K562 (cell line): ENCODE measurements at regions not wholly inside any gene's neighbourhood (a gene's known extent, or its start where the extent isn't known, plus 50 kb on each side); places are given as distances from the start of the nearest gene placed in this dataset.

Source experiments
- ATAC-seq: fragments of 200-7000 bp; cut with Tn5 transposase; 3 replicates; pipeline ENCODE4 v1.9.1; 2020; ENCODE audit warnings: moderate library complexity
- BruUV-seq: library from RNA; stranded (reverse); fragments of 400-500 nt; replicated peaks from 2 replicates; lab custom pipeline; 2021; lab: Mats Ljungman, UMichigan
- CTCF ChIA-PET: fragments of 300-600 bp; formaldehyde crosslinking; extraction: SDS; loops from one replicate; lab custom pipeline; 2021; ENCODE audit warnings: low intra/inter-chr PET ratio; lab: Yijun Ruan, JAX
- POLR2A ChIA-PET: fragments of 300-600, 350-650 bp; sonication (Branson Sonifier 250); formaldehyde crosslinking; extraction: SDS; loops from one replicate; lab custom pipeline; 2021; ENCODE audit warnings: antibody characterized with exemption, inconsistent platforms; lab: Yijun Ruan, JAX
- DNase-seq, 4 experiments: peaks; one replicate each; pipeline versions ENCODE4 v3.0.0 to v3.0.0-alpha.2; 2011 to 2018; ENCODE audit warnings: low spot score in 3 of 4, mixed read lengths in 3 of 4; ENCODE audit errors: extremely low read depth in 1 of 4
- FAIRE-seq: peaks from 2 replicates; lab custom pipeline; 2011; peaks lifted over from hg19 to GRCh38; lab: Jason Lieb, UNC
- H2AFZ ChIP-seq: 2 replicates; pipeline ENCODE4 v1.6.0; 2011; ENCODE audit warnings: low read depth, low read length, control low read depth, inconsistent platforms
- H3K27ac ChIP-seq: fragments of 200-600 bp; 3 replicates; pipeline ENCODE4 v1.8.0; 2011; ENCODE audit warnings: low read depth, mild to moderate bottlenecking, control low read depth, inconsistent platforms, low read length, moderate library complexity, mixed read lengths; ENCODE audit errors: extremely low read depth
- H3K27me3 ChIP-seq, 2 experiments: fragments of 300-600 bp in 1 of 2; 2 replicates in 1 of 2; 3 replicates in 1 of 2; pipeline versions ENCODE4 v1.6.0 to v1.8.0; 2011; ENCODE audit warnings: inconsistent platforms in 2 of 2, low read length in 2 of 2, mild to moderate bottlenecking in 1 of 2, mixed read lengths in 1 of 2, moderate library complexity in 1 of 2; ENCODE audit not compliant: control insufficient read depth in 2 of 2, insufficient read depth in 2 of 2
- H3K36me3 ChIP-seq: fragments of 300-600 bp; 3 replicates; pipeline ENCODE4 v1.8.0; 2011; ENCODE audit warnings: mild to moderate bottlenecking, low read length, inconsistent platforms; ENCODE audit not compliant: control insufficient read depth, insufficient read depth
- H3K4me1 ChIP-seq, 2 experiments: fragments of 200-600 bp in 1 of 2; replicated peaks in 1 of 2; 2 replicates in 1 of 2; 3 replicates in 1 of 2; pipeline versions ENCODE4 v1.5.1 to v1.8.0; 2011; ENCODE audit warnings: inconsistent platforms in 2 of 2, low read length in 2 of 2, mild to moderate bottlenecking in 1 of 2, mixed read lengths in 1 of 2, moderate library complexity in 1 of 2; ENCODE audit not compliant: control insufficient read depth in 2 of 2, insufficient read depth in 2 of 2
- H3K4me2 ChIP-seq: 2 replicates; pipeline ENCODE4 v1.6.1; 2011; ENCODE audit warnings: low read length, control low read depth, inconsistent platforms, mixed read lengths; ENCODE audit not compliant: insufficient read depth
- H3K4me3 ChIP-seq: fragments of 200-600 bp; sonication (generic), shearing (Covaris generic); 2 replicates; pipeline ENCODE4 v1.5.1; 2016; ENCODE audit warnings: control low read depth, inconsistent platforms
- H3K79me2 ChIP-seq: fragments of 200-600 bp; 3 replicates; pipeline ENCODE4 v1.8.0; 2011; ENCODE audit warnings: low read length, inconsistent platforms; ENCODE audit not compliant: control insufficient read depth, insufficient read depth
- H3K9ac ChIP-seq, 2 experiments: 2 replicates each; pipeline versions ENCODE4 v1.6.0 to v1.6.1; 2011; ENCODE audit warnings: low read depth in 2 of 2, low read length in 2 of 2, control low read depth in 1 of 2, inconsistent platforms in 1 of 2, mild to moderate bottlenecking in 1 of 2, mixed read lengths in 1 of 2; ENCODE audit not compliant: insufficient read depth in 1 of 2
- H3K9me1 ChIP-seq: one replicate; pipeline ENCODE4 v1.6.0; 2011; ENCODE audit warnings: inconsistent platforms, mild to moderate bottlenecking, low read length, moderate library complexity; ENCODE audit not compliant: control insufficient read depth, insufficient read depth
- H3K9me3 ChIP-seq: replicated peaks from 2 replicates; pipeline ENCODE4 v1.5.1; 2011; ENCODE audit warnings: low read depth, low read length, inconsistent platforms; ENCODE audit not compliant: control insufficient read depth, insufficient read depth
- H4K20me1 ChIP-seq: replicated peaks from 2 replicates; pipeline ENCODE4 v1.6.1; 2011; ENCODE audit warnings: low read length, inconsistent platforms, mixed read lengths; ENCODE audit not compliant: control insufficient read depth, insufficient read depth
- ARID3A ChIP-seq: IDR thresholded peaks from 2 replicates; pipeline ENCODE4 v1.6.1; 2012; ENCODE audit warnings: low read depth, low read length, improper control_type of control experiment, borderline replicate concordance
- BRD9 ChIP-seq: fragments of 450-650 bp; IDR thresholded peaks from 2 replicates; pipeline ENCODE4 v1.6.1; 2018; ENCODE audit warnings: low read depth; ENCODE audit not compliant: partially characterized antibody
- E2F4 ChIP-seq: sonication (generic); formaldehyde crosslinking; IDR thresholded peaks from 2 replicates; pipeline ENCODE4 v1.8.0; 2022; ENCODE audit warnings: mild to moderate bottlenecking, low read depth, missing genetic modification reagents
- GMEB1 ChIP-seq: fragments of 250-450 bp; sonication (Bioruptor Pico); IDR thresholded peaks from 2 replicates; pipeline ENCODE4 v1.4.0; 2020; ENCODE audit warnings: mild to moderate bottlenecking
- HBP1 ChIP-seq: fragments of 450-650 bp; formaldehyde crosslinking; IDR thresholded peaks from 2 replicates; pipeline ENCODE4 v1.4.0; 2022; ENCODE audit warnings: missing genetic modification characterization
- HMBOX1 ChIP-seq: sonication (generic); IDR thresholded peaks from 2 replicates; pipeline ENCODE4 v1.6.1; 2016
- KLF13 ChIP-seq: fragments of 450-650 bp; IDR thresholded peaks from 2 replicates; pipeline ENCODE4 v1.6.1; 2016; ENCODE audit warnings: missing genetic modification characterization, low read depth, mild to moderate bottlenecking, missing compliant biosample characterization, moderate library complexity, borderline replicate concordance
- MTA1 ChIP-seq: fragments of 450-650 bp; IDR thresholded peaks from 2 replicates; pipeline ENCODE4 v1.6.1; 2017; ENCODE audit warnings: borderline replicate concordance
- NFXL1 ChIP-seq: fragments of 450-650 bp; formaldehyde crosslinking; IDR thresholded peaks from 2 replicates; pipeline ENCODE4 v1.4.0; 2021; ENCODE audit warnings: mild to moderate bottlenecking
- OTX1 ChIP-seq: fragments of 450-650 bp; formaldehyde crosslinking; IDR thresholded peaks from 2 replicates; pipeline ENCODE4 v1.4.0; 2022; ENCODE audit warnings: mild to moderate bottlenecking
- POLR2B ChIP-seq: fragments of 450-650 bp; IDR thresholded peaks from 2 replicates; pipeline ENCODE4 v1.6.1; 2018; ENCODE audit warnings: low read depth; ENCODE audit not compliant: partially characterized antibody
- SMARCC2 ChIP-seq: fragments of 450-650 bp; IDR thresholded peaks from 2 replicates; pipeline ENCODE4 v1.6.1; 2017; ENCODE audit warnings: antibody characterized with exemption, moderate library complexity, mild to moderate bottlenecking, low read depth
- ZBTB7A ChIP-seq: IDR thresholded peaks from 2 replicates; pipeline ENCODE4 v1.6.1; 2011; ENCODE audit warnings: low read depth, mild to moderate bottlenecking, low read length, moderate library complexity, borderline replicate concordance; ENCODE audit not compliant: control insufficient read depth
- ZNF347 ChIP-seq: fragments of 450-650 bp; formaldehyde crosslinking; IDR thresholded peaks from 2 replicates; pipeline ENCODE4 v1.4.0; 2020; ENCODE audit warnings: low read depth, mild to moderate bottlenecking, moderate library complexity
- ZNF586 ChIP-seq: fragments of 450-650 bp; formaldehyde crosslinking; conservative IDR thresholded peaks from 2 replicates; pipeline ENCODE4 v1.4.0; 2020; ENCODE audit warnings: mild to moderate bottlenecking, moderate library complexity
- ZNF589 ChIP-seq: fragments of 200-800 bp; sonication (Bioruptor generic); IDR thresholded peaks from 2 replicates; pipeline ENCODE4 v1.6.1; 2016; ENCODE audit warnings: low read depth, missing genetic modification characterization, missing compliant biosample characterization
- WGBS: fragments of 100-300 bp; shearing (Covaris generic); methylation state at CpG from one replicate; pipeline ENCODE4 v1.1.6; 2016; ENCODE audit warnings: low coverage, mixed read lengths; ENCODE audit not compliant: insufficient coverage; ENCODE audit errors: missing lambda C conversion rate; 5-methylcytosine and 5-hydroxymethylcytosine counted together
- in situ Hi-C: fragments of 300-500 bp; cut with MboI; formaldehyde crosslinking; loops from 4 replicates; pipeline ENCODE4 v1.15.0; 2018; ENCODE audit warnings: inconsistent platforms, mixed read lengths
- intact Hi-C: fragments of 100-400 bp; cut with micrococcal nuclease; formaldehyde crosslinking; loops from 2 replicates; pipeline ENCODE4 v1.14.2; 2022

- intact Hi-C loops: no loop called here
- in situ Hi-C loops: no loop called here
- Histone ChIP-seq H3K27me3 (no peaks in the 10 kb centered on the region), H3K9ac (no peak overlapping the region), H3K79me2 (no peaks in the 10 kb centered on the region), H2AFZ (no peak overlapping the region), H3K27ac (no peak overlapping the region), H3K36me3 (no peaks in the 10 kb centered on the region), H4K20me1 (no peaks in the 10 kb centered on the region), H3K4me2 (no peak overlapping the region), H3K4me1 (peaks cover 0 to 12% of the 10 kb centered on the region in 2 experiments; a peak in 2 of 5 replicates), H3K9me1 (no peaks in the 10 kb centered on the region), H3K9me3 (no peaks in the 10 kb centered on the region), H3K4me3 (no peak overlapping the region)
- no TSS peak for BruUV-seq
- POLR2A ChIA-PET: no interaction called here
- ATAC-seq: no peak
- WGBS: 85% methylated on average over 3 of the region's 3 CpGs
- CTCF ChIA-PET: no interaction called here
- no peak for DNase-seq
- FAIRE-seq: no peak
- no peak for TF ChIP-seq BRD9
- no peak for TF ChIP-seq NFXL1 (CRISPR knock-in tag)
- no peak for TF ChIP-seq ZBTB7A
- no peak for TF ChIP-seq E2F4 (CRISPR knock-in tag)
- no peak for TF ChIP-seq OTX1 (CRISPR knock-in tag)
- TF ChIP-seq GMEB1 (CRISPR knock-in tag): no peak
- TF ChIP-seq KLF13 (tag): no peak
- no peak for TF ChIP-seq MTA1
- TF ChIP-seq ZNF589 (CRISPR knock-in tag): no peak
- TF ChIP-seq HMBOX1: no peak
- TF ChIP-seq HBP1: no peak
- no peak for TF ChIP-seq ZNF347 (CRISPR knock-in tag)
- TF ChIP-seq ARID3A: no peak
- no peak for TF ChIP-seq SMARCC2
- no peak for TF ChIP-seq ZNF586 (CRISPR knock-in tag)
- TF ChIP-seq POLR2B: no peak
Observed at GRCh38 chr7:92910976-92911375, 74.6 kb upstream of the CDK6 start.
